Heart left ventricle (tissue), 16 donors: ENCODE measurements at regions not wholly inside any gene's neighbourhood (a gene's known extent, or its start where the extent isn't known, plus 50 kb on each side); places are given as distances from the start of the nearest gene placed in this dataset.
"Not testable (repeated sequence)": the region's sequence is repeated elsewhere in the genome, so short reads cannot be mapped to it uniquely, and the experiment has no call there.

Experiments
- ATAC-seq, 4 donors: fragments of 200-7000 bp; cut with Tn5 transposase; one replicate each; pipeline ENCODE4 v1.9.1; 2020 to 2022; ENCODE audit warnings: moderate library complexity in 4 of 4, mild to moderate bottlenecking in 3 of 4, moderate number of reproducible peaks in 1 of 4
- DNase-seq, 5 donors: peaks; one replicate each; pipeline ENCODE4 v3.0.0-alpha.2; 2020
- H3K27ac ChIP-seq, 12 donors: fragments of 200-600 bp; sonication (generic) in 4 of 12; one replicate each; pipeline versions ENCODE4 v1.5.0 to v1.8.0; 2016 to 2022; ENCODE audit warnings: mild to moderate bottlenecking in 2 of 12
- H3K27me3 ChIP-seq, 9 donors: fragments of 200-600 bp; sonication (generic) in 2 of 9; one replicate each; pipeline versions ENCODE4 v1.5.1 to v1.8.0; 2016 to 2022; ENCODE audit warnings: mild to moderate bottlenecking in 3 of 9
- H3K36me3 ChIP-seq, 9 donors: fragments of 200-600 bp; sonication (generic) in 2 of 9; one replicate each; pipeline versions ENCODE4 v1.5.0 to v1.8.0; 2018 to 2022; ENCODE audit warnings: mild to moderate bottlenecking in 2 of 9
- H3K4me1 ChIP-seq, 12 donors: fragments of 200-600 bp; sonication (generic) in 4 of 12; one replicate each; pipeline versions ENCODE4 v1.5.0 to v1.8.0; 2016 to 2022; ENCODE audit warnings: mild to moderate bottlenecking in 3 of 12
- H3K4me3 ChIP-seq, 12 donors: fragments of 200-600 bp; sonication (generic) in 4 of 12; one replicate each; pipeline versions ENCODE4 v1.5.0 to v1.8.0; 2017 to 2022; ENCODE audit warnings: mild to moderate bottlenecking in 9 of 12, moderate library complexity in 4 of 12
- H3K9me3 ChIP-seq, 12 donors: fragments of 200-600 bp; sonication (generic) in 4 of 12; one replicate each; pipeline versions ENCODE4 v1.5.0 to v1.8.0; 2016 to 2022; ENCODE audit warnings: mild to moderate bottlenecking in 1 of 12
- POLR2A ChIP-seq, 2 donors: fragments of 450-650 bp; IDR thresholded peaks; one replicate each; pipeline ENCODE4 v1.6.1; 2017; ENCODE audit warnings: antibody characterized with exemption in 2 of 2, mild to moderate bottlenecking in 2 of 2, moderate library complexity in 2 of 2
- WGBS, 4 donors: extraction: QIAGEN DNeasy Blood & Tissue Kit in 2 of 4; methylation state at CpG; one replicate each; pipeline versions ENCODE4 v1.1.5 to v1.1.7; 2013 to 2018; 5-methylcytosine and 5-hydroxymethylcytosine counted together
- intact Hi-C, 10 donors: fragments of 100-400 bp; cut with DNase I; formaldehyde crosslinking; loops; one replicate each; pipeline versions ENCODE4 v1.11.1 to v1.14.2; 2022
- TF ChIP-seq, protein P1 (sequence below), 12 donors: fragments of 200-600 bp; sonication (generic) in 4 of 12; IDR thresholded peaks; one replicate each; pipeline versions ENCODE4 v1.5.0 to v1.8.0; 2018 to 2022; ENCODE audit warnings: antibody characterized with exemption in 12 of 12, mild to moderate bottlenecking in 5 of 12
- donor health status: ischemic (EF 13 %, LVEDD 7.1; RV severe dilation, severe dysfunction).
- donor health status: healthy with polysubstance abuse.
- donor health status: DM: no; HTN: yes; CAD: no.
- donor health status: DM: no; HTN: no; CAD: no.
- donor health status: ischemic (EF 25% LVEDD 6.9; RV normal size, moderate dysfunction).
- donor health status: ischemic (EF 25% LVEDD 5.7; RV mildly dilated, moderate dysfunction).
- donor health status: healthy.
- donor health status: DM: yes; HTN: yes; CAD: no.
- donor health status: ischemic (EF 35%, LVEDD 5.7; RV mildly dilated, moderate dysfunction).
- donor health status: nonischemic (EF 11% LVEDD 7.7; RV severe dilation, severe dysfunction).
- donor health status: DM: yes; HTN: yes; CAD: no.
- donor health status: PGD.
- donor health status: ischemic (EF 29% LVEDD 5.4; RV normal size, mild dysfunction).
- donor health status: nonischemic (EF 23%, LVEDD 6.1; RV moderate dilation, normal function).

DNA sequence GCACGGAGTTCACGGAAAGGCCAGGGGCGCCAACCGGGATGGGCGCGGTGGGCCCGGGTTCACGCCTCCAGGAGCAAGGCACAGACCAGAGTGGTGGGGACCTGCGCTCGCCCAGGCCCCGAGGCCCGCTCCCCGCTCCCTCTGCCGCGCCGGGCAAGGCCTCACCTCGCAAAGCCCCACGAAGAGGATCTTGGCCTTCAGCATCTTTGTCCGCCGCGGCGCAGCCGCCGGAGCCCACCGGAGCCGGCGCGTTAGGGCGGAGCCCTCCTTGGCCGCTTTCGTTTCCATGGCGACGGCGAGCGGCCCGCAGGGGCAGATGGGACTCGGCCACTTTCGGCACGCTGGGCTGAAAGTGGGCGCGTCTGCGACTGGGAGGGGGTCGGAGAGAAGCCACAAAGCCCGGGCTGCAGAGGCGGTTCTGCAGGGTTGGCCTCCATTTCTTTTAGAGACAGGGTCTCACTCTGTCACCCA is 944.4 kb upstream of the ZNF722 start:
- no peaks in the 10 kb centered on the region for H3K4me1 ChIP-seq
- 40 to 58% (median 54%) methylated on average over 20 to 45 of the region's 45 CpGs for WGBS, 4 donors
- H3K36me3 ChIP-seq, result no peaks in the 10 kb centered on the region
- peaks cover 0 to 25% (median 2%) of the 10 kb centered on the region in 12 donors for H3K9me3 ChIP-seq
- ATAC-seq (no peak), DNase-seq (no peak)
- H3K27me3 ChIP-seq, result no peaks in the 10 kb centered on the region
- no peak overlapping the region for H3K27ac ChIP-seq
- H3K4me3 ChIP-seq, result no peak overlapping the region
- TF ChIP-seq POLR2A (IDR thresholded peaks at IDR 0.05), result no peak
- TF ChIP-seq, protein P1, sequence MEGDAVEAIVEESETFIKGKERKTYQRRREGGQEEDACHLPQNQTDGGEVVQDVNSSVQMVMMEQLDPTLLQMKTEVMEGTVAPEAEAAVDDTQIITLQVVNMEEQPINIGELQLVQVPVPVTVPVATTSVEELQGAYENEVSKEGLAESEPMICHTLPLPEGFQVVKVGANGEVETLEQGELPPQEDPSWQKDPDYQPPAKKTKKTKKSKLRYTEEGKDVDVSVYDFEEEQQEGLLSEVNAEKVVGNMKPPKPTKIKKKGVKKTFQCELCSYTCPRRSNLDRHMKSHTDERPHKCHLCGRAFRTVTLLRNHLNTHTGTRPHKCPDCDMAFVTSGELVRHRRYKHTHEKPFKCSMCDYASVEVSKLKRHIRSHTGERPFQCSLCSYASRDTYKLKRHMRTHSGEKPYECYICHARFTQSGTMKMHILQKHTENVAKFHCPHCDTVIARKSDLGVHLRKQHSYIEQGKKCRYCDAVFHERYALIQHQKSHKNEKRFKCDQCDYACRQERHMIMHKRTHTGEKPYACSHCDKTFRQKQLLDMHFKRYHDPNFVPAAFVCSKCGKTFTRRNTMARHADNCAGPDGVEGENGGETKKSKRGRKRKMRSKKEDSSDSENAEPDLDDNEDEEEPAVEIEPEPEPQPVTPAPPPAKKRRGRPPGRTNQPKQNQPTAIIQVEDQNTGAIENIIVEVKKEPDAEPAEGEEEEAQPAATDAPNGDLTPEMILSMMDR (IDR thresholded peaks at IDR 0.05), result no peak
- intact Hi-C loops, result no loop called here

DNA sequence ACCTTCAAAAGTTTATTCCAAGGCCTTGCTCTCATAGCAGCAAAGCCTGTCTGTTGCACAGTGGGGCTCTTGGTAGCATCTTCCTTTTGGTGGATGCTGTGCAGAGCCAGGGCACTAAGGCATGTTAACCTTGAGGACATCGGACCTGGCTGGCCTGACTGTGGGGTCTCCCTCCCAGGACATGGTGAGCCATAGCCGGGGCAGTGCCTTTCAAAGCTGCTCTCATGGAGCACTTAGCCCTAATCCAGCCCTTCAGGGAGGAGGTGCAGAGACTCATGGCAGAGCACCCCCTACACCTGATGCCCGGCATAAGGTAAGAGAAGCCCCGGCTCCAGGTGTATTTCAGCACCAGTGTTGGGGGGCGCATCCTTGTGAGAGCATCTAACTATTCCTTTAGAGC is 941.4 kb upstream of the ZNF722 start:
- no peak for ATAC-seq
- DNase-seq, result no peak
- peaks cover 0 to 27% (median 3%) of the 10 kb centered on the region in 12 donors for H3K9me3 ChIP-seq
- H3K4me1 ChIP-seq, result no peaks in the 10 kb centered on the region
- no peaks in the 10 kb centered on the region for H3K27me3 ChIP-seq
- no peaks in the 10 kb centered on the region for H3K36me3 ChIP-seq
- 85 to 93% (median 90%) methylated on average over 5 of the region's 5 CpGs for WGBS, 4 donors
- H3K27ac ChIP-seq, result no peak overlapping the region
- no peak for TF ChIP-seq POLR2A (IDR thresholded peaks at IDR 0.05)
- TF ChIP-seq, protein P1 (IDR thresholded peaks at IDR 0.05), result no peak
- H3K4me3 ChIP-seq, result no peak overlapping the region
- intact Hi-C loops, result no loop called here

DNA sequence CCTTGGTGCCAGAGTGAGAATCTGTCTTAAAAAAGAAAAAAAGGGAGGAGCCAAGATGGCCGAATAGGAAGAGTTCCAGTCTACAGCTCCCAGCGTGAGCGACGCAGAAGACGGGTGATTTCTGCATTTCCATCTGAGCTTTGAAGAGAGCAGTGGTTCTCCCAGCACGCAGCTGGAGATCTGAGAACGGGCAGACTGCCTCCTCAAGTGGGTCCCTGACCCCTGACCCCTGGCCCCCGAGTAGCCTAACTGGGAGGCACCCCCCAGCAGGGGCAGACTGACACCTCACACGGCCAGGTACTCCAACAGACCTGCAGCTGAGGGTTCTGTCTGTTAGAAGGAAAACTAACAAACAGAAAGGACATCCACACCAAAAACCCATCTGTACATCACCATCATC is 937.9 kb upstream of the ZNF722 start:
- H3K4me1 ChIP-seq, DNase-seq, ATAC-seq, H3K36me3 ChIP-seq, H3K4me3 ChIP-seq, intact Hi-C loops, H3K27me3 ChIP-seq, H3K27ac ChIP-seq: not testable (repeated sequence)
- WGBS, 4 donors, result 65 to 78% (median 73%) methylated on average over 7 to 9 of the region's 9 CpGs
- peaks cover 0 to 23% (median 0%) of the 10 kb centered on the region in 12 donors for H3K9me3 ChIP-seq

DNA sequence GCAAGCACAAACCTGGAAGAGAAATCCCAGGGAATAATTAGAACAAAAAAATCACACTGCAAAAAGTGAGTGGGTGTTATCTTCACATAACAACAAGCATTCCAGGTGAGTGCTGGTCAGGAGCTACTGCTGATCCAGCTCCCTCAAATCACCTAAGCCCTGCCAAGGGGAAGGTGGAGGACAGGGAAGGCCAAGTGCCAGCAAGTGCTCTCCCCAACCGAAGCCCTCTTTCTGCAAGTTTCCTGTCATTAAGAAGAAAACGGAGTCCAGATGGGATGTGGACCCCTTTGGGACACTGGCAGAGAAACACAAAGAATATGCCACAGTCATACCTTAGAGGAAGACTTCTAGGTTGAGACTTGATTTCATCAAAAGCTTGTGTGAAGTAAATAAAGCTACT is 933.0 kb upstream of the ZNF722 start:
- DNase-seq (no peak), ATAC-seq (no peak)
- intact Hi-C loops, result no loop called here
- no peaks in the 10 kb centered on the region for H3K36me3 ChIP-seq
- no peak overlapping the region for H3K4me3 ChIP-seq
- no peaks in the 10 kb centered on the region for H3K27me3 ChIP-seq
- no peak for TF ChIP-seq POLR2A (IDR thresholded peaks at IDR 0.05)
- TF ChIP-seq, protein P1 (IDR thresholded peaks at IDR 0.05), result no peak
- 27 to 42% (median 33%) methylated on average over 2 of the region's 2 CpGs for WGBS, 4 donors
- H3K4me1 ChIP-seq, result no peaks in the 10 kb centered on the region
- H3K9me3 ChIP-seq, result peaks cover 0 to 28% (median 3%) of the 10 kb centered on the region in 12 donors
- no peak overlapping the region for H3K27ac ChIP-seq

DNA sequence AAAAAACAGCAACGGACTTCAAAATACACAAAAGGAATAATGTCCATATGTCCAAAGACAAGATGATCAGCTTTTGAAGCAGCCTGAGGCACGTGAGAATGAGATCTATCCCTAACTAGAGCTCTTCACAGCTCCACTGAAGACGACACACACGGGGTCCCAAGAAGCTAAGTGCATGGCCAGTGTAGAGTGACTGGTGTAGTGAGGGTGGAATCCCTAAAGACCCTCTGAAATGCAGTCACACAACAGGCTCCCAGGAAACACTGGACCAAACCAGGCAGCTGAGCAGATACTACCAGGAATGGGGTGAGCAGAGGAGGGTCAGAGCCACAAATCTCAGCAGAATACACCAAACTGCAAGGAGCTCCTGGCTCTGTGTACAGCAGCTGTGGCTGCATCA is 932.4 kb upstream of the ZNF722 start:
- H3K4me1 ChIP-seq, DNase-seq, intact Hi-C loops, H3K27ac ChIP-seq, ATAC-seq, H3K36me3 ChIP-seq, H3K27me3 ChIP-seq, H3K4me3 ChIP-seq: not testable (repeated sequence)
- 45 to 54% (median 49%) methylated on average over 4 of the region's 4 CpGs for WGBS, 4 donors
- H3K9me3 ChIP-seq, result peaks cover 0 to 28% (median 4%) of the 10 kb centered on the region in 12 donors
